ENCODE measurements at regions not wholly inside any gene's neighbourhood (a gene's known extent, or its start where the extent isn't known, plus 50 kb on each side); places are given as distances from the start of the nearest gene placed in this dataset.

GRCh38 chr12:115885040-115885690 lies 392.3 kb downstream of the MED13L start:
- DNase-seq: no peak
- no peak overlapping the region for H3K4me3 Mint-ChIP-seq
- TF ChIP-seq CTCF (IDR thresholded peaks at IDR 0.05): no peak
- H3K4me1 Mint-ChIP-seq (ENCODE audit: low read depth): no peaks in the 10 kb centered on the region
- H3K27me3 Mint-ChIP-seq: peaks cover 13% of the 10 kb centered on the region
- intact Hi-C loops (cut with micrococcal nuclease): no loop called here
- POLR2A ChIA-PET: no interaction called here
- CTCF ChIA-PET: interaction anchor here (1.1 kb wide), 1 partner anchor 14 kb away, joined by 4 read pairs; no protein-coding TSS in a partner anchor
- no peak for ATAC-seq
- no peaks in the 10 kb centered on the region for H3K36me3 Mint-ChIP-seq (ENCODE audit: low read depth)
- H3K27ac Mint-ChIP-seq: no peak overlapping the region
- H3K9me3 Mint-ChIP-seq: no peaks in the 10 kb centered on the region

- Mint-ChIP-seq H3K4me3 (no peak overlapping the region), H3K4me1 (ENCODE audit: low read depth) (no peaks in the 10 kb centered on the region), H3K27ac (no peak overlapping the region), H3K27me3 (peaks cover 16% of the 10 kb centered on the region), H3K36me3 (ENCODE audit: low read depth) (no peaks in the 10 kb centered on the region), H3K9me3 (no peaks in the 10 kb centered on the region)
- intact Hi-C loops (cut with micrococcal nuclease): no loop called here
- CTCF ChIA-PET: no interaction called here
- ATAC-seq (no peak), DNase-seq (no peak)
- POLR2A ChIA-PET: no interaction called here
- no peak for TF ChIP-seq CTCF (IDR thresholded peaks at IDR 0.05)
Measured at GRCh38 chr12:115882936-115883335, 394.6 kb downstream of the MED13L start.

GRCh38 chr12:115880238-115880637 lies 397.3 kb downstream of the MED13L start:
- intact Hi-C loops (cut with micrococcal nuclease): no loop called here
- Mint-ChIP-seq H3K36me3 (ENCODE audit: low read depth) (no peaks in the 10 kb centered on the region), H3K4me1 (ENCODE audit: low read depth) (no peaks in the 10 kb centered on the region), H3K4me3 (no peak overlapping the region), H3K27me3 (peaks cover 15% of the 10 kb centered on the region), H3K27ac (no peak overlapping the region), H3K9me3 (no peaks in the 10 kb centered on the region)
- DNase-seq (no peak), ATAC-seq (no peak)
- TF ChIP-seq CTCF (IDR thresholded peaks at IDR 0.05): no peak
- POLR2A ChIA-PET: no interaction called here
- CTCF ChIA-PET: interaction anchor here (1.1 to 2.5 kb wide), 3 partner anchors 9 to 38 kb away, joined by 3 to 7 read pairs (median 3); no protein-coding TSS in a partner anchor

- H3K27me3 Mint-ChIP-seq: peaks cover 8% of the 10 kb centered on the region
- ATAC-seq: no peak
- TF ChIP-seq CTCF (IDR thresholded peaks at IDR 0.05): no peak
- H3K27ac Mint-ChIP-seq: no peak overlapping the region
- no peak for DNase-seq
- ChIA-PET POLR2A (no interaction called here), CTCF (interaction anchor here (1.2 to 2.5 kb wide), 2 partner anchors 13 to 39 kb away, joined by 3 to 7 read pairs; no protein-coding TSS in a partner anchor)
- intact Hi-C loops (cut with micrococcal nuclease): no loop called here
- no peaks in the 10 kb centered on the region for H3K36me3 Mint-ChIP-seq (ENCODE audit: low read depth)
- H3K4me1 Mint-ChIP-seq (ENCODE audit: low read depth): no peaks in the 10 kb centered on the region
- no peaks in the 10 kb centered on the region for H3K9me3 Mint-ChIP-seq
- no peak overlapping the region for H3K4me3 Mint-ChIP-seq
Measured at GRCh38 chr12:115879354-115879753, 398.1 kb downstream of the MED13L start.

DNA sequence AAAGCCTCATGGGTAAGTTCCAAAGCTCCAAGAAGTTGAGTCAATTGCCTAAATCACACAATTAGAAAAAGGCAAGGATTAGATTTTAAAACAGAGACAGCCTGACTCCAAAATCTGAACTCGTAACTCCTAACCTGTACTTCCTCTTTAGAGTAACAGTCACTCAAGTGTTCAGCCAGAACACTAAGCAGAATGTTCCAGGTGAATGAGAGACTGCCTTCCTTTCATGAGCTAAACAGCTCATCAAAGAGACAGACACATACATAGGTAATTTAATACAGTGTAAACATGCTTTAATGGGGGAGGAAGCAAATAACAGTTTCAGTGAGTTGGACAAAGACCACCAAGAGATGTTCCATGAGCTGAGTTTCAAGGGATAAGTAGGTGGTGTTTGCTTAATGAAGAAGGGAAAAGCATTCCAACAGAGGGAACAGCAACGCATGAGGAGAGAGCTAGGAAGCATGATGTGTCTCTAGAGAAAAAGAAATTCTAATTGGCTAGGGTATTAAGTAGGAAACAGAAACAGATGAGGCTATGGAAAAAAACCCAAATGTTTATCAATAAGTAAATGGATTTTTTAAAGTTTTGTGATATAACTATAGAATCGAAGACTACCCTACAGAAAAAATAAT lies 403.9 kb downstream of the MED13L start:
- CTCF ChIA-PET: interaction anchor here (0.9 kb wide), 1 partner anchor 19 kb away, joined by 3 read pairs; no protein-coding TSS in a partner anchor
- no peaks in the 10 kb centered on the region for H3K9me3 Mint-ChIP-seq

More for the DNA sequence above, 403.9 kb downstream of the MED13L start:
- Mint-ChIP-seq H3K4me3 (no peak overlapping the region), H3K4me1 (ENCODE audit: low read depth) (no peaks in the 10 kb centered on the region), H3K27ac (no peak overlapping the region), H3K36me3 (ENCODE audit: low read depth) (no peaks in the 10 kb centered on the region), H3K27me3 (peaks cover 18% of the 10 kb centered on the region)
- POLR2A ChIA-PET: no interaction called here
- ATAC-seq (no peak), DNase-seq (no peak)
- TF ChIP-seq CTCF (IDR thresholded peaks at IDR 0.05): no peak
- intact Hi-C loops (cut with micrococcal nuclease): no loop called here

Measured in activated CD8-positive, alpha-beta T cell treated with anti-CD3 and anti-CD28 coated beads for 36 hours (primary cell).